GM10266 (cell line): ENCODE measurements at regions not wholly inside any gene's neighbourhood (a gene's known extent, or its start where the extent isn't known, plus 50 kb on each side); places are given as distances from the start of the nearest gene placed in this dataset.

Experiments used
- DNase-seq: peaks from one replicate; pipeline ENCODE4 v3.0.0; 2012; ENCODE audit errors: extremely low spot score
- TF ChIP-seq, protein P1 (sequence below): IDR thresholded peaks from 2 replicates; pipeline ENCODE4 v1.5.1; 2012; ENCODE audit warnings: mild to moderate bottlenecking, low read depth; ENCODE audit not compliant: control insufficient read depth, insufficient read depth; ENCODE audit errors: missing control alignments

DNA sequence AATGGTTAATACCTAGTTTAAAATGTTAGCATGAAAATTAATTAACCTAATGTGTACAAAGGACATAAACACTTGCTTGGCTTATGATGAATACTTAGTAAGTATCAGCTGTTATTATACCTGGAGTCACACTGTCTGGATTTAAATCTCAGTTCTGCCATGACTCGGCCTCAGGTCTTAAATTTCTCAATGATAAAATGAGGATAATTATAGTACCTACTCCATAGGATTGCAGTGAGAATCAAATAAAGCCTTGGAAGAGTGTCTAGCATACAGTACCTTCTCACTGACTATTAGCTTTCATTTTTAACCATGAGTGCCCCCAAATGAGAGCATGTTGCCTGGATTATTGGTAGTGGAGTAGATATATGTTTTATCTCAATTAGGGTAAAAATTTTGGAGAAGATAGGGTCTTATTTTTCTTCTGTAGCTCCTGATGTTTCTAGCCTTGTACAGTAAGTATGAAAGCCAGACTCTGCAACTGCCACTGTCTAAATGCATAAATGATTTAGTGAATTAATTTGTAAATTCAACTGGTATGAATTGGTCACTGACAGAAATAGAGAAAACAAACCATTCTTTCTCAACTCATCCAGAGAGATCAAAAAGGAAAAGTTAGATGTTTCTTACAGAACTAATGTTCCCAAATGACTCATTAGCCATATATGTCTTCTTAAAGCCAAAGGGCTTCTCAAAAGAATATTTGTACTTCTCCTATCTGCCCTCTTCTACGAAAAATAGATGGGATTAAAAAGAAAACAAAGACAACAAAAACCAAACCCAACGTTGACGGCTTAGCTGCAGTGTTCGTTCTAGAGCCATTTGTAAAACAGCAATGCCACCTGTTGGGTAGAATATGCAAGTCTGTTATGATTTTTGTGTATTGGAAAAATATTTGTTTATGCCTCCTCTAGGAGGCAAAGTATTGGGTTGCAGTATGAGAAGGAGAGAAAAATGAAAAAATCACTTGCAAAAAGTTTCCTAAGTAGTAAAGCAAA, 53.8 kb upstream of the MROH9 start:
- no peak for DNase-seq

More for the DNA sequence above, 53.8 kb upstream of the MROH9 start:
- TF ChIP-seq, protein P1, sequence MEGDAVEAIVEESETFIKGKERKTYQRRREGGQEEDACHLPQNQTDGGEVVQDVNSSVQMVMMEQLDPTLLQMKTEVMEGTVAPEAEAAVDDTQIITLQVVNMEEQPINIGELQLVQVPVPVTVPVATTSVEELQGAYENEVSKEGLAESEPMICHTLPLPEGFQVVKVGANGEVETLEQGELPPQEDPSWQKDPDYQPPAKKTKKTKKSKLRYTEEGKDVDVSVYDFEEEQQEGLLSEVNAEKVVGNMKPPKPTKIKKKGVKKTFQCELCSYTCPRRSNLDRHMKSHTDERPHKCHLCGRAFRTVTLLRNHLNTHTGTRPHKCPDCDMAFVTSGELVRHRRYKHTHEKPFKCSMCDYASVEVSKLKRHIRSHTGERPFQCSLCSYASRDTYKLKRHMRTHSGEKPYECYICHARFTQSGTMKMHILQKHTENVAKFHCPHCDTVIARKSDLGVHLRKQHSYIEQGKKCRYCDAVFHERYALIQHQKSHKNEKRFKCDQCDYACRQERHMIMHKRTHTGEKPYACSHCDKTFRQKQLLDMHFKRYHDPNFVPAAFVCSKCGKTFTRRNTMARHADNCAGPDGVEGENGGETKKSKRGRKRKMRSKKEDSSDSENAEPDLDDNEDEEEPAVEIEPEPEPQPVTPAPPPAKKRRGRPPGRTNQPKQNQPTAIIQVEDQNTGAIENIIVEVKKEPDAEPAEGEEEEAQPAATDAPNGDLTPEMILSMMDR = peak; percentile 55
